ENCODE measurements at regions not wholly inside any gene's neighbourhood (a gene's known extent, or its start where the extent isn't known, plus 50 kb on each side); places are given as distances from the start of the nearest gene placed in this dataset.

DNA sequence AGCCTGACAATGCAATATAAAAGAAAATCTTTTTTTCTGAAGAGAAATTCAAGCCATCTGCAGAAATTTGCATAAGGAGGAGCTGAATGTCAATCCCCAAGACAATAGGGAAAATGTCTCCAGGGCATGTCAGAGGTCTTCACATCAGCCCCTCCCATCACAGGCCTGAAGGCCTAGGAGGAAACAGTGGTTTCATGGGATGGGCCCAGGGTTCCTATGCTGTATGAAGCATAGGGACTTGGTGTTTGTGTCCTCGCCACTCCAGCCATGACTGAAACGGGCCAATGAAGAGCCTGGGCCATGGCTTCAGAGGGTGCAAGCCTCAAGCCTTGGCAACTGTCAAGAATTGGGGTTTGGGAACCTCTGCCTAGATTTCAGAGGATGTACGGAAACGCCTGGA, 883.5 kb downstream of the UQCRFS1 start:
- H3K36me3 Mint-ChIP-seq (ENCODE audit: low read depth, unreplicated experiment), result no peaks in the 10 kb centered on the region
- TF ChIP-seq CTCF (IDR thresholded peaks at IDR 0.05; ENCODE audit: unreplicated experiment), result no peak
- H3K4me3 Mint-ChIP-seq (ENCODE audit: unreplicated experiment), result no peak overlapping the region

GRCh38 chr19:28327905-28328304, 885.0 kb downstream of the UQCRFS1 start:
- DNase-seq (ENCODE audit: low spot score), result no peak

More for the DNA sequence above, 883.5 kb downstream of the UQCRFS1 start:
- H3K27me3 Mint-ChIP-seq (ENCODE audit: unreplicated experiment), result peaks cover 3% of the 10 kb centered on the region
- no peak for DNase-seq (ENCODE audit: low spot score)
- no peak overlapping the region for H3K27ac Mint-ChIP-seq (ENCODE audit: unreplicated experiment)
- H3K4me1 Mint-ChIP-seq (ENCODE audit: unreplicated experiment), result no peaks in the 10 kb centered on the region
- no peaks in the 10 kb centered on the region for H3K9me3 Mint-ChIP-seq (ENCODE audit: unreplicated experiment)

GRCh38 chr19:28326746-28327145, 886.2 kb downstream of the UQCRFS1 start:
- no peaks in the 10 kb centered on the region for H3K4me1 Mint-ChIP-seq (ENCODE audit: unreplicated experiment)
- no peak for TF ChIP-seq CTCF (IDR thresholded peaks at IDR 0.05; ENCODE audit: unreplicated experiment)

More at GRCh38 chr19:28327905-28328304, 885.0 kb downstream of the UQCRFS1 start:
- Mint-ChIP-seq H3K4me3 (ENCODE audit: unreplicated experiment) (no peak overlapping the region), H3K4me1 (ENCODE audit: unreplicated experiment) (no peaks in the 10 kb centered on the region), H3K27ac (ENCODE audit: unreplicated experiment) (no peak overlapping the region), H3K27me3 (ENCODE audit: unreplicated experiment) (peaks cover 5% of the 10 kb centered on the region), H3K36me3 (ENCODE audit: low read depth, unreplicated experiment) (no peaks in the 10 kb centered on the region), H3K9me3 (ENCODE audit: unreplicated experiment) (no peaks in the 10 kb centered on the region)
- TF ChIP-seq CTCF (IDR thresholded peaks at IDR 0.05; ENCODE audit: unreplicated experiment), result no peak

DNA sequence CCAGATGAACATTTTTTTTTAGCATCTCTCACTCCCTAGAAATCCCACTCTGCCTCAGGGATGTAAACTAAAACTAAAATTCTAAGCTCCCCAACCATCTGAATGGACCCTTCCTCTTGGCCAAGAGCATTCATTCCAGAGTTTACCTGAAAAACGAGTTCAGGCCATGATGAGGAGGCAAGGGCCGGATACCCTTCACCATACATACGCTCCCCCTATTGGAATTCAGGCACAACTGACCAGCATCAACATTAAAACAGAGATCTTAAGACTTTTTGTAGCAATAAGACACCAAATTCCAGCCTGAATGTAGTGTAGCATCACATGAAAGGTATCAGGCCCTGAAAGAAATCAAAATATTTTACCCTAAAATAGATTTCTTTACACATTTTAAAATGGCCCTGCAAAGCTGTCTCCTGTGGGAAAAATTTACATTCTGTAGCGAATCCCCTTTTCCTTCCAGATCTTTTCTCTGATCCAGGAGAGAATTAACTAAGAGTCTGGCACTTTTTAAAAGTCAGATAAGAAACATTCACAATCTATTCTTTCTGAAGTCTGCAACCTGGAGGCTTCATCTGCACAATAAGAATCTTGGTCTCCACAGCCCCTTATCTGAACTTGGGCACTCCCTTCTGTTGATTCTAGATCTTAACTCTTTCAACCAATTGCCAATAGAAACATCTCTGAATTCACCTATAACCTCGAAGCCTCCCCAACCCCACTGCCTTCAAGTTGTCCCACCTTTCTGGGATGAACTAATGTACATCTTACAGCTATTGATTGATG, 888.5 kb downstream of the UQCRFS1 start:
- DNase-seq (ENCODE audit: low spot score), result no peak
- no peak for TF ChIP-seq CTCF (IDR thresholded peaks at IDR 0.05; ENCODE audit: unreplicated experiment)
- H3K9me3 Mint-ChIP-seq (ENCODE audit: unreplicated experiment), result no peaks in the 10 kb centered on the region
- H3K36me3 Mint-ChIP-seq (ENCODE audit: low read depth, unreplicated experiment), result no peaks in the 10 kb centered on the region
- H3K4me1 Mint-ChIP-seq (ENCODE audit: unreplicated experiment), result no peaks in the 10 kb centered on the region
- H3K27me3 Mint-ChIP-seq (ENCODE audit: unreplicated experiment), result peaks cover 4% of the 10 kb centered on the region
- H3K4me3 Mint-ChIP-seq (ENCODE audit: unreplicated experiment), result no peak overlapping the region
- no peak overlapping the region for H3K27ac Mint-ChIP-seq (ENCODE audit: unreplicated experiment)

More at GRCh38 chr19:28326746-28327145, 886.2 kb downstream of the UQCRFS1 start:
- H3K4me3 Mint-ChIP-seq (ENCODE audit: unreplicated experiment), result no peak overlapping the region
- H3K27me3 Mint-ChIP-seq (ENCODE audit: unreplicated experiment), result peaks cover 4% of the 10 kb centered on the region
- H3K27ac Mint-ChIP-seq (ENCODE audit: unreplicated experiment), result no peak overlapping the region
- no peak for DNase-seq (ENCODE audit: low spot score)
- H3K9me3 Mint-ChIP-seq (ENCODE audit: unreplicated experiment), result no peaks in the 10 kb centered on the region
- no peaks in the 10 kb centered on the region for H3K36me3 Mint-ChIP-seq (ENCODE audit: low read depth, unreplicated experiment)

DNA sequence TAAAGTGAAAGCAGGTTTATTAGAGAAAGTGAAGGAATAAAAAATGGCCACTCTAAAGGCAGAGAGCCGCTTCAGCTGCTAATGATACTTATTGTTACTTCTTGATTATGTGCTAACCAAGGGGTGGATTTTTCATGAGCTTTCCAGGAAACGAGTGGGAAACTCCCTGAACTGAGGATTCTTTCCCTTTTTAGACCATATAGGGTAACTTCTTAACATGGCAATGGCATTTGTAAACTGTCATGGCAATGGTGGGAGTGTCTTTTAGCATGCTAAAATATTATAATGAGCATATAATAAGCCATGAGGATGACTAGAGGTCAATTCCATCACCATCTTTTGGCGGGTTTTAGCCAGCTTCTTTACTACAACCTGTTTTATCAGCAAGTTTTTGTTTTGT, 890.0 kb downstream of the UQCRFS1 start:
- Mint-ChIP-seq H3K36me3 (ENCODE audit: low read depth, unreplicated experiment) (no peaks in the 10 kb centered on the region), H3K4me1 (ENCODE audit: unreplicated experiment) (peaks cover 4% of the 10 kb centered on the region), H3K27me3 (ENCODE audit: unreplicated experiment) (peaks cover 1% of the 10 kb centered on the region), H3K4me3 (ENCODE audit: unreplicated experiment) (no peak overlapping the region), H3K27ac (ENCODE audit: unreplicated experiment) (no peak overlapping the region), H3K9me3 (ENCODE audit: unreplicated experiment) (no peaks in the 10 kb centered on the region)
- no peak for TF ChIP-seq CTCF (IDR thresholded peaks at IDR 0.05; ENCODE audit: unreplicated experiment)
- no peak for DNase-seq (ENCODE audit: low spot score)
